K562 (cell line): ENCODE measurements at regions not wholly inside any gene's neighbourhood (a gene's known extent, or its start where the extent isn't known, plus 50 kb on each side); places are given as distances from the start of the nearest gene placed in this dataset.

Experiments used
- ATAC-seq: fragments of 200-7000 bp; cut with Tn5 transposase; 3 replicates; pipeline ENCODE4 v1.9.1; 2020; ENCODE audit warnings: moderate library complexity
- BruUV-seq: library from RNA; stranded (reverse); fragments of 400-500 nt; replicated peaks from 2 replicates; lab custom pipeline; 2021; lab: Mats Ljungman, UMichigan
- CTCF ChIA-PET: fragments of 300-600 bp; formaldehyde crosslinking; extraction: SDS; loops from one replicate; lab custom pipeline; 2021; ENCODE audit warnings: low intra/inter-chr PET ratio; lab: Yijun Ruan, JAX
- POLR2A ChIA-PET: fragments of 300-600, 350-650 bp; sonication (Branson Sonifier 250); formaldehyde crosslinking; extraction: SDS; loops from one replicate; lab custom pipeline; 2021; ENCODE audit warnings: antibody characterized with exemption, inconsistent platforms; lab: Yijun Ruan, JAX
- DNase-seq, 4 experiments: peaks; one replicate each; pipeline versions ENCODE4 v3.0.0 to v3.0.0-alpha.2; 2011 to 2018; ENCODE audit warnings: low spot score in 3 of 4, mixed read lengths in 3 of 4; ENCODE audit errors: extremely low read depth in 1 of 4
- FAIRE-seq: peaks from 2 replicates; lab custom pipeline; 2011; peaks lifted over from hg19 to GRCh38; lab: Jason Lieb, UNC
- H2AFZ ChIP-seq: 2 replicates; pipeline ENCODE4 v1.6.0; 2011; ENCODE audit warnings: low read depth, low read length, control low read depth, inconsistent platforms
- H3K27ac ChIP-seq: fragments of 200-600 bp; 3 replicates; pipeline ENCODE4 v1.8.0; 2011; ENCODE audit warnings: low read depth, mild to moderate bottlenecking, control low read depth, inconsistent platforms, low read length, moderate library complexity, mixed read lengths; ENCODE audit errors: extremely low read depth
- H3K27me3 ChIP-seq, 2 experiments: fragments of 300-600 bp in 1 of 2; 2 replicates in 1 of 2; 3 replicates in 1 of 2; pipeline versions ENCODE4 v1.6.0 to v1.8.0; 2011; ENCODE audit warnings: inconsistent platforms in 2 of 2, low read length in 2 of 2, mild to moderate bottlenecking in 1 of 2, mixed read lengths in 1 of 2, moderate library complexity in 1 of 2; ENCODE audit not compliant: control insufficient read depth in 2 of 2, insufficient read depth in 2 of 2
- H3K36me3 ChIP-seq: fragments of 300-600 bp; 3 replicates; pipeline ENCODE4 v1.8.0; 2011; ENCODE audit warnings: mild to moderate bottlenecking, low read length, inconsistent platforms; ENCODE audit not compliant: control insufficient read depth, insufficient read depth
- H3K4me1 ChIP-seq, 2 experiments: fragments of 200-600 bp in 1 of 2; replicated peaks in 1 of 2; 2 replicates in 1 of 2; 3 replicates in 1 of 2; pipeline versions ENCODE4 v1.5.1 to v1.8.0; 2011; ENCODE audit warnings: inconsistent platforms in 2 of 2, low read length in 2 of 2, mild to moderate bottlenecking in 1 of 2, mixed read lengths in 1 of 2, moderate library complexity in 1 of 2; ENCODE audit not compliant: control insufficient read depth in 2 of 2, insufficient read depth in 2 of 2
- H3K4me2 ChIP-seq: 2 replicates; pipeline ENCODE4 v1.6.1; 2011; ENCODE audit warnings: low read length, control low read depth, inconsistent platforms, mixed read lengths; ENCODE audit not compliant: insufficient read depth
- H3K4me3 ChIP-seq: fragments of 200-600 bp; sonication (generic), shearing (Covaris generic); 2 replicates; pipeline ENCODE4 v1.5.1; 2016; ENCODE audit warnings: control low read depth, inconsistent platforms
- H3K79me2 ChIP-seq: fragments of 200-600 bp; 3 replicates; pipeline ENCODE4 v1.8.0; 2011; ENCODE audit warnings: low read length, inconsistent platforms; ENCODE audit not compliant: control insufficient read depth, insufficient read depth
- H3K9ac ChIP-seq, 2 experiments: 2 replicates each; pipeline versions ENCODE4 v1.6.0 to v1.6.1; 2011; ENCODE audit warnings: low read depth in 2 of 2, low read length in 2 of 2, control low read depth in 1 of 2, inconsistent platforms in 1 of 2, mild to moderate bottlenecking in 1 of 2, mixed read lengths in 1 of 2; ENCODE audit not compliant: insufficient read depth in 1 of 2
- H3K9me1 ChIP-seq: one replicate; pipeline ENCODE4 v1.6.0; 2011; ENCODE audit warnings: inconsistent platforms, mild to moderate bottlenecking, low read length, moderate library complexity; ENCODE audit not compliant: control insufficient read depth, insufficient read depth
- H3K9me3 ChIP-seq: replicated peaks from 2 replicates; pipeline ENCODE4 v1.5.1; 2011; ENCODE audit warnings: low read depth, low read length, inconsistent platforms; ENCODE audit not compliant: control insufficient read depth, insufficient read depth
- H4K20me1 ChIP-seq: replicated peaks from 2 replicates; pipeline ENCODE4 v1.6.1; 2011; ENCODE audit warnings: low read length, inconsistent platforms, mixed read lengths; ENCODE audit not compliant: control insufficient read depth, insufficient read depth
- CBFB ChIP-seq: sonication (generic); formaldehyde crosslinking; IDR thresholded peaks from 2 replicates; pipeline ENCODE4 v1.4.0; 2020; ENCODE audit warnings: mild to moderate bottlenecking, missing genetic modification reagents
- E2F3 ChIP-seq: fragments of 250-450 bp; sonication (Bioruptor Pico); IDR thresholded peaks from 2 replicates; pipeline ENCODE4 v1.4.0; 2020; ENCODE audit warnings: mild to moderate bottlenecking
- HDAC8 ChIP-seq: fragments of 450-650 bp; IDR thresholded peaks from 2 replicates; pipeline ENCODE4 v1.6.1; 2016; ENCODE audit warnings: mild to moderate bottlenecking, missing genetic modification characterization, moderate library complexity, missing compliant biosample characterization
- HIVEP1 ChIP-seq: fragments of 250-450 bp; sonication (Bioruptor Pico); IDR thresholded peaks from 2 replicates; pipeline ENCODE4 v1.4.0; 2020; ENCODE audit warnings: mild to moderate bottlenecking
- IRF9 ChIP-seq: fragments of 450-650 bp; IDR thresholded peaks from 2 replicates; pipeline ENCODE4 v1.6.1; 2016; ENCODE audit warnings: missing biosample characterization, missing genetic modification characterization
- KDM1A ChIP-seq, 2 experiments: fragments of 450-650 bp; IDR thresholded peaks; 2 replicates each; pipeline ENCODE4 v1.6.1; 2016; ENCODE audit warnings: mild to moderate bottlenecking in 2 of 2
- NCOA1 ChIP-seq: fragments of 450-650 bp; IDR thresholded peaks from 2 replicates; pipeline ENCODE4 v1.6.1; 2016; ENCODE audit warnings: low read depth
- PATZ1 ChIP-seq: fragments of 250-450 bp; sonication (Bioruptor Pico); IDR thresholded peaks from 2 replicates; pipeline ENCODE4 v1.5.0; 2020; ENCODE audit warnings: mild to moderate bottlenecking, borderline replicate concordance
- RREB1 ChIP-seq: fragments of 250-450 bp; sonication (Bioruptor Pico); IDR thresholded peaks from 2 replicates; pipeline ENCODE4 v1.4.0; 2020
- SETDB1 ChIP-seq: IDR thresholded peaks from one replicate; pipeline ENCODE4 v1.6.1; 2012; ENCODE audit warnings: low read length, control low read depth, inconsistent platforms
- TAF1 ChIP-seq: IDR thresholded peaks from 2 replicates; pipeline ENCODE4 v1.6.1; 2011; ENCODE audit warnings: mild to moderate bottlenecking, low read length, moderate library complexity; ENCODE audit not compliant: insufficient read depth, control insufficient read depth, severe bottlenecking; ENCODE audit errors: extremely low read depth
- ZBTB1 ChIP-seq: sonication (generic); formaldehyde crosslinking; IDR thresholded peaks from 2 replicates; pipeline ENCODE4 v1.8.1; 2023; ENCODE audit warnings: missing genetic modification reagents, low read depth, mild to moderate bottlenecking, borderline replicate concordance
- ZNF140 ChIP-seq: fragments of 250-450 bp; sonication (Bioruptor Pico); IDR thresholded peaks from 2 replicates; pipeline ENCODE4 v1.8.0; 2021; ENCODE audit warnings: moderate library complexity, mild to moderate bottlenecking, inconsistent platforms
- ZNF165 ChIP-seq: fragments of 250-450 bp; sonication (Bioruptor Pico); IDR thresholded peaks from 2 replicates; pipeline ENCODE4 v1.4.0; 2020; ENCODE audit warnings: borderline replicate concordance
- ZNF175 ChIP-seq: fragments of 200-800 bp; sonication (Bioruptor generic); IDR thresholded peaks from 2 replicates; pipeline ENCODE4 v1.6.1; 2016; ENCODE audit warnings: low read depth, mild to moderate bottlenecking, missing genetic modification characterization, missing compliant biosample characterization
- WGBS: fragments of 100-300 bp; shearing (Covaris generic); methylation state at CpG from one replicate; pipeline ENCODE4 v1.1.6; 2016; ENCODE audit warnings: low coverage, mixed read lengths; ENCODE audit not compliant: insufficient coverage; ENCODE audit errors: missing lambda C conversion rate; 5-methylcytosine and 5-hydroxymethylcytosine counted together
- in situ Hi-C: fragments of 300-500 bp; cut with MboI; formaldehyde crosslinking; loops from 4 replicates; pipeline ENCODE4 v1.15.0; 2018; ENCODE audit warnings: inconsistent platforms, mixed read lengths
- intact Hi-C: fragments of 100-400 bp; cut with micrococcal nuclease; formaldehyde crosslinking; loops from 2 replicates; pipeline ENCODE4 v1.14.2; 2022

- no peak for FAIRE-seq
- no peak for TF ChIP-seq NCOA1
- no peak for TF ChIP-seq IRF9 (tag)
- no peak for TF ChIP-seq TAF1
- no peak for TF ChIP-seq KDM1A (IDR thresholded peaks at IDR 0.05)
- TF ChIP-seq HDAC8 (tag) = no peak
- no peak for TF ChIP-seq PATZ1 (CRISPR knock-in tag)
- TF ChIP-seq ZNF165 (CRISPR knock-in tag) = no peak
- TF ChIP-seq ZBTB1 = no peak
- no peak for TF ChIP-seq RREB1 (CRISPR knock-in tag)
- TF ChIP-seq ZNF175 (CRISPR knock-in tag) = no peak
- TF ChIP-seq HIVEP1 (CRISPR knock-in tag) = no peak
- no peak for TF ChIP-seq E2F3 (CRISPR knock-in tag)
- no peak for TF ChIP-seq SETDB1
- TF ChIP-seq CBFB = no peak
- TF ChIP-seq ZNF140 (CRISPR knock-in tag) = no peak
These were observed 52.5 kb upstream of the CCN2 start for GRCh38 chr6:132003516-132004178.

More at GRCh38 chr6:132003516-132004178, 52.5 kb upstream of the CCN2 start:
- BruUV-seq = no TSS peak
- Histone ChIP-seq H3K9me1 (no peaks in the 10 kb centered on the region), H3K4me3 (no peak overlapping the region), H2AFZ (no peak overlapping the region), H3K4me2 (no peak overlapping the region), H3K36me3 (no peaks in the 10 kb centered on the region), H3K79me2 (no peaks in the 10 kb centered on the region), H4K20me1 (no peaks in the 10 kb centered on the region), H3K9me3 (no peaks in the 10 kb centered on the region), H3K27ac (no peak overlapping the region), H3K27me3 (no peaks in the 10 kb centered on the region), H3K4me1 (no peaks in the 10 kb centered on the region), H3K9ac (no peak overlapping the region)
- in situ Hi-C loops = no loop called here
- CTCF ChIA-PET = no interaction called here
- DNase-seq = no peak
- POLR2A ChIA-PET = no interaction called here
- no peak for ATAC-seq
- 3% methylated on average over 7 of the region's 7 CpGs for WGBS
- intact Hi-C loops = no loop called here
